GM18861 (cell line): ENCODE measurements at regions not wholly inside any gene's neighbourhood (a gene's known extent, or its start where the extent isn't known, plus 50 kb on each side); places are given as distances from the start of the nearest gene placed in this dataset.

ENCODE experiments used
- ATAC-seq: cut with Tn5 transposase; IDR thresholded peaks from one replicate; pipeline ENCODE4 v1.9.1; 2021; ENCODE audit not compliant: unreplicated experiment

- ATAC-seq, result no peak
These were observed 428.6 kb downstream of the HACE1 start for GRCh38 chr6:104431096-104431495.

- no peak for ATAC-seq
These were observed 431.5 kb downstream of the HACE1 start for GRCh38 chr6:104428184-104428583.

- no peak for ATAC-seq
These were observed 436.0 kb downstream of the HACE1 start for GRCh38 chr6:104423691-104424090.

- no peak for ATAC-seq
These were observed 438.1 kb downstream of the HACE1 start for GRCh38 chr6:104421650-104422049.

GRCh38 chr6:104418839-104419238 lies 440.9 kb downstream of the HACE1 start:
- no peak for ATAC-seq

- ATAC-seq, result no peak
These were observed 441.6 kb downstream of the HACE1 start for GRCh38 chr6:104418125-104418524.

- no peak for ATAC-seq
These were observed 445.0 kb downstream of the HACE1 start for GRCh38 chr6:104414723-104415122.

- no peak for ATAC-seq
These were observed 446.0 kb downstream of the HACE1 start for GRCh38 chr6:104413767-104414166.

- ATAC-seq, result no peak
These were observed 448.4 kb downstream of the HACE1 start for GRCh38 chr6:104411302-104411701.

- no peak for ATAC-seq
These were observed 449.8 kb downstream of the HACE1 start for GRCh38 chr6:104409913-104410312.

GRCh38 chr6:104407957-104408356 lies 451.8 kb downstream of the HACE1 start:
- no peak for ATAC-seq

GRCh38 chr6:104404377-104404776 lies 455.3 kb downstream of the HACE1 start:
- no peak for ATAC-seq

- ATAC-seq, result no peak
These were observed 457.1 kb downstream of the HACE1 start for GRCh38 chr6:104402572-104402971.

GRCh38 chr6:104401926-104402325 lies 457.8 kb downstream of the HACE1 start:
- ATAC-seq, result no peak

GRCh38 chr6:104400844-104401243 lies 458.9 kb downstream of the HACE1 start:
- ATAC-seq, result no peak

GRCh38 chr6:104396077-104396476 lies 463.6 kb downstream of the HACE1 start:
- ATAC-seq, result no peak

GRCh38 chr6:104381907-104382306 lies 477.8 kb downstream of the HACE1 start:
- no peak for ATAC-seq

GRCh38 chr6:104365451-104366234 lies 494.1 kb downstream of the HACE1 start:
- ATAC-seq, result no peak

GRCh38 chr6:104357928-104358327 lies 501.8 kb downstream of the HACE1 start:
- no peak for ATAC-seq

GRCh38 chr6:104356197-104356596 lies 503.5 kb downstream of the HACE1 start:
- ATAC-seq, result no peak

GRCh38 chr6:104349191-104349590 lies 510.5 kb downstream of the HACE1 start:
- ATAC-seq, result no peak

GRCh38 chr6:104344223-104344622 lies 515.5 kb downstream of the HACE1 start:
- no peak for ATAC-seq

- ATAC-seq, result no peak
These were observed 527.4 kb downstream of the HACE1 start for GRCh38 chr6:104332364-104332763.
